BJ (cell line): ENCODE measurements at regions not wholly inside any gene's neighbourhood (a gene's known extent, or its start where the extent isn't known, plus 50 kb on each side); places are given as distances from the start of the nearest gene placed in this dataset.

ENCODE experiments used
- CTCF ChIA-PET: fragments of 350-600 bp; formaldehyde crosslinking; extraction: SDS; loops from one replicate; lab custom pipeline; 2021; ENCODE audit warnings: antibody characterized with exemption, inconsistent platforms; lab: Yijun Ruan, JAX
- POLR2A ChIA-PET: fragments of 300-600 bp; sonication (Branson Sonifier 250); formaldehyde crosslinking; extraction: SDS; loops from one replicate; lab custom pipeline; 2021; ENCODE audit warnings: antibody characterized with exemption; lab: Charles Lee
- DNase-seq: peaks from one replicate; pipeline ENCODE4 v3.0.0-alpha.2; 2011; ENCODE audit warnings: low read depth
- H3K27me3 ChIP-seq: 2 replicates; pipeline ENCODE4 v1.6.0; 2011; ENCODE audit warnings: low read length; ENCODE audit not compliant: control insufficient read depth, insufficient read depth
- H3K36me3 ChIP-seq: 2 replicates; pipeline ENCODE4 v1.5.1; 2011; ENCODE audit warnings: low read length; ENCODE audit not compliant: control insufficient read depth, insufficient read depth
- H3K4me3 ChIP-seq: 2 replicates; pipeline ENCODE4 v1.5.1; 2011; ENCODE audit warnings: low read depth, mild to moderate bottlenecking, control low read depth, low read length
- CTCF ChIP-seq: IDR thresholded peaks from 2 replicates; pipeline ENCODE4 v1.5.1; 2011; ENCODE audit warnings: low read depth, mild to moderate bottlenecking, control low read depth, inconsistent platforms, low read length, moderate library complexity; ENCODE audit not compliant: insufficient read depth

- CTCF ChIA-PET = no interaction called here
- Histone ChIP-seq H3K4me3 (no peak overlapping the region), H3K36me3 (no peaks in the 10 kb centered on the region), H3K27me3 (no peaks in the 10 kb centered on the region)
- no peak for TF ChIP-seq CTCF
- POLR2A ChIA-PET = no interaction called here
- DNase-seq = no peak
These were observed 202.2 kb downstream of the SNX10 start for GRCh38 chr7:26493737-26494428.

GRCh38 chr7:26495569-26495968, 203.9 kb downstream of the SNX10 start:
- Histone ChIP-seq H3K27me3 (no peaks in the 10 kb centered on the region), H3K36me3 (no peaks in the 10 kb centered on the region), H3K4me3 (no peak overlapping the region)
- DNase-seq = no peak
- ChIA-PET CTCF (no interaction called here), POLR2A (no interaction called here)
- TF ChIP-seq CTCF = no peak

- POLR2A ChIA-PET = no interaction called here
- TF ChIP-seq CTCF = no peak
- CTCF ChIA-PET = interaction anchor here (1.1 kb wide), 1 partner anchor 133 kb away, joined by 3 read pairs; no protein-coding TSS in a partner anchor
- no peaks in the 10 kb centered on the region for H3K27me3 ChIP-seq
- no peaks in the 10 kb centered on the region for H3K36me3 ChIP-seq
- no peak overlapping the region for H3K4me3 ChIP-seq
- no peak for DNase-seq
These were observed 206.3 kb downstream of the SNX10 start for GRCh38 chr7:26497801-26498596.

GRCh38 chr7:26499315-26499897, 207.7 kb downstream of the SNX10 start:
- no peak overlapping the region for H3K4me3 ChIP-seq
- ChIA-PET CTCF (interaction anchor here (1.1 kb wide), 1 partner anchor 134 kb away, joined by 3 read pairs; no protein-coding TSS in a partner anchor), POLR2A (no interaction called here)
- TF ChIP-seq CTCF = no peak
- DNase-seq = no peak
- H3K27me3 ChIP-seq = no peaks in the 10 kb centered on the region
- H3K36me3 ChIP-seq = no peaks in the 10 kb centered on the region
